ENCODE measurements at regions not wholly inside any gene's neighbourhood (a gene's known extent, or its start where the extent isn't known, plus 50 kb on each side); places are given as distances from the start of the nearest gene placed in this dataset.

DNA sequence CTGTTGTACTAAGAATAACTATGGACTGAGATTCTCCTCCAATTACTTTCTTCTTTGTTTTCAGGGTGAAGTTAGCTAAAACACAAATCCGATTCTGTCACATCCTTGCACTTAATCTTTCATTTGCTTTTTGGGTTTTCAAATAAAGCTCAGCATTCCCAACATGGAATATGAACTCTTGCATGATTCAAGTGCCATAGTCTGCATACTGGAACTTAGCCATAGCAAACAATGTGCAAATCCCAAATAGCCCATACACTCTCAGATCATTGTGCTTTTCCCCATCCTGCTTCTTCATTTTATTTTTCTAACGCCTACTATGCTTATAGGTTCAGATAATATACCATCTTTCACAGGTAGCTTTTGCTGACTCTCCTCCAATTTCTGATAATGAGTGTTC, 455.8 kb upstream of the PRMT6 start:
- Histone ChIP-seq H3K27me3 (no peaks in the 10 kb centered on the region), H3K9me3 (no peaks in the 10 kb centered on the region), H3K36me3 (ENCODE audit: low read depth, missing control alignments) (no peaks in the 10 kb centered on the region), H3K27ac (no peak overlapping the region), H3K4me1 (no peaks in the 10 kb centered on the region), H3K4me3 (no peak overlapping the region)
- intact Hi-C loops (cut with DNase I; ENCODE audit: low total_unique reads), result no loop called here
- WGBS, 2 donors, result 79 to 83% methylated on average over 2 of the region's 2 CpGs
- TF ChIP-seq, protein P1, sequence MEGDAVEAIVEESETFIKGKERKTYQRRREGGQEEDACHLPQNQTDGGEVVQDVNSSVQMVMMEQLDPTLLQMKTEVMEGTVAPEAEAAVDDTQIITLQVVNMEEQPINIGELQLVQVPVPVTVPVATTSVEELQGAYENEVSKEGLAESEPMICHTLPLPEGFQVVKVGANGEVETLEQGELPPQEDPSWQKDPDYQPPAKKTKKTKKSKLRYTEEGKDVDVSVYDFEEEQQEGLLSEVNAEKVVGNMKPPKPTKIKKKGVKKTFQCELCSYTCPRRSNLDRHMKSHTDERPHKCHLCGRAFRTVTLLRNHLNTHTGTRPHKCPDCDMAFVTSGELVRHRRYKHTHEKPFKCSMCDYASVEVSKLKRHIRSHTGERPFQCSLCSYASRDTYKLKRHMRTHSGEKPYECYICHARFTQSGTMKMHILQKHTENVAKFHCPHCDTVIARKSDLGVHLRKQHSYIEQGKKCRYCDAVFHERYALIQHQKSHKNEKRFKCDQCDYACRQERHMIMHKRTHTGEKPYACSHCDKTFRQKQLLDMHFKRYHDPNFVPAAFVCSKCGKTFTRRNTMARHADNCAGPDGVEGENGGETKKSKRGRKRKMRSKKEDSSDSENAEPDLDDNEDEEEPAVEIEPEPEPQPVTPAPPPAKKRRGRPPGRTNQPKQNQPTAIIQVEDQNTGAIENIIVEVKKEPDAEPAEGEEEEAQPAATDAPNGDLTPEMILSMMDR (IDR thresholded peaks at IDR 0.05), result no peak
- TF ChIP-seq POLR2A (IDR thresholded peaks at IDR 0.05), result no peak
- no peak for DNase-seq

DNA sequence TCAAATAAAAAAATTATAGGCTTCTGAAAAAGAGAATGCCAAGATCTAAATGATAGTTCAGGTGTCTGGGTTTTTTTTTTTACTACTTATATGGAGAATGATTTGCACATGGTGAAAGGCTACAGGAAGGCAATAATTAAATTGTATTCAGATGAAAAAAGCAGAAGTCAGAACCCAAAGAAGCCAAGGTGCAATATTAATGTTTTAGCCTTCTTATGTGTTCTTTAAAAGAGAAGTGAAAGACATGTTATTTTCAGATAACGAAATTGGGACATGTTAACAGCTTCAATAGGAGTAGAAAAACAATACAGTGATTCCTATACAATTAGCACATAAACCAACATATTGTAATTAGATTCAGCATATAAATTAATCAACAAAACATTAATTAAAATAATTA, 452.9 kb upstream of the PRMT6 start:
- TF ChIP-seq, protein P1 (IDR thresholded peaks at IDR 0.05), result no peak
- TF ChIP-seq POLR2A (IDR thresholded peaks at IDR 0.05), result no peak
- intact Hi-C loops (cut with DNase I; ENCODE audit: low total_unique reads), result no loop called here
- Histone ChIP-seq H3K36me3 (ENCODE audit: low read depth, missing control alignments) (no peaks in the 10 kb centered on the region), H3K9me3 (no peaks in the 10 kb centered on the region), H3K27me3 (no peaks in the 10 kb centered on the region), H3K27ac (no peak overlapping the region), H3K4me3 (no peak overlapping the region), H3K4me1 (no peaks in the 10 kb centered on the region)
- no peak for DNase-seq
- WGBS, 2 donors, result 90 to 92% methylated on average over 1 of the region's 1 CpG

DNA sequence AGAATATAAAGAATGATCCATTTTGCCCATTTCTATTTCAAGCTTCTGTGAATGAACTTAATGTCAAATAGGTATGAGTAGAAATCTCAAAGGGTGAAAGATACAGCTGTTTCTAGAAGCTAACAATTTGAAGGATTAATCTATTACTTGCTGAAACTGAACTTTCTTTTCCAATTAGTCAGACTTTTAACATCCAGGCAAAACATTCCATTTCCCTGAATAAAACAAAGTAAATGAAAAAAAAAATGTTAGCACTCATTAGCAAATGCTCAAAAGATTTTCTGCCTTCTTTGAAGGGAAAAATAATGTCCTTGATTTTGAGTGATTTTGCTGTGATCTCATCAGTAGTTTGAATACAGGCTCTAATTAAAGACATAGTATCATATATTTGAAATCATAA, 447.6 kb upstream of the PRMT6 start:
- intact Hi-C loops (cut with DNase I; ENCODE audit: low total_unique reads), result no loop called here
- Histone ChIP-seq H3K4me1 (no peaks in the 10 kb centered on the region), H3K4me3 (no peak overlapping the region), H3K36me3 (ENCODE audit: low read depth, missing control alignments) (no peaks in the 10 kb centered on the region), H3K9me3 (no peaks in the 10 kb centered on the region), H3K27ac (no peak overlapping the region), H3K27me3 (no peaks in the 10 kb centered on the region)
- no peak for TF ChIP-seq POLR2A (IDR thresholded peaks at IDR 0.05)
- TF ChIP-seq, protein P1 (IDR thresholded peaks at IDR 0.05), result no peak
- DNase-seq, result no peak

DNA sequence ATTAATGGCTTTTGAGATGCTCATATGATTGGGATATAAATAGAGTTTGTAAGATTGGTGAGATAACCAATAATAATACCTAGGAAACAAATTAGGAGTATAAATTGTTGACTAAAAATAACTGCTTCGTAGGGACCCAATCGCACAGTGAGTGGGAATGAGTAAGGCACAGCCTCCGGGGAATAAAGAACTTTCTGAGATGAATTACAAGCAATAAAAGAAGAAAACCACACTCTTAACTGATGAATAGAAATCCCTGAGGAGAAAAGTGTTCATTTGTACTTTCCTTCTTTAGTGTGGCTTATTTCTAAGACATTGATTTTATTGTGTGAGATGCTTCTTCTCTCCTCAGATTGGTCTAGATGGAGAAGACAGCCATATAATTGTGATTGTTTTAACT, 443.4 kb upstream of the PRMT6 start:
- WGBS, 2 donors, result 82% methylated on average over 3 of the region's 3 CpGs
- intact Hi-C loops (cut with DNase I; ENCODE audit: low total_unique reads), result no loop called here
- H3K4me3 ChIP-seq, result no peak overlapping the region
- no peaks in the 10 kb centered on the region for H3K9me3 ChIP-seq
- no peak for DNase-seq
- no peaks in the 10 kb centered on the region for H3K4me1 ChIP-seq
- H3K27me3 ChIP-seq, result no peaks in the 10 kb centered on the region
- no peak overlapping the region for H3K27ac ChIP-seq
- no peaks in the 10 kb centered on the region for H3K36me3 ChIP-seq (ENCODE audit: low read depth, missing control alignments)
- TF ChIP-seq POLR2A (IDR thresholded peaks at IDR 0.05), result no peak
- TF ChIP-seq, protein P1 (IDR thresholded peaks at IDR 0.05), result no peak

DNA sequence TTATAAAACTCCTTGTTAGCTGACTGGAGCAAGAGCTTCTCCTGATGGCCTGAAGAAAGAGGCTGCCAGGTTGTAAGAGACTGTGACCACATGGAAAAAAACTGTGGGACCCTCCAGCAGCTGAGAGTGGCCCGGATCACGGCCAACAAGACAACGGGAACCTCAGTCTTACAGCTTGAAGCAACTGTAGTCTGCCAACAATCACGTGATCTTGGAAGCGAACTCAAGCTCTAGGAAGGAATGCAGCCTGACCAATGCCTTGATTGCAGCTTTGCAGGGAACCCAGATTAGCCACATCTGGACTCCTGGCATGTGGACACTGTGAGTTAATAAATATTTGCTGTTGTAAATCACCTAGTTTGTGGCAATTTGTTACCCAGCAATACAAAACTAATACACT, 442.6 kb upstream of the PRMT6 start:
- Histone ChIP-seq H3K9me3 (no peaks in the 10 kb centered on the region), H3K27ac (no peak overlapping the region), H3K4me1 (no peaks in the 10 kb centered on the region), H3K27me3 (no peaks in the 10 kb centered on the region), H3K4me3 (no peak overlapping the region), H3K36me3 (ENCODE audit: low read depth, missing control alignments) (no peaks in the 10 kb centered on the region)
- intact Hi-C loops (cut with DNase I; ENCODE audit: low total_unique reads), result no loop called here
- WGBS, 2 donors, result 70 to 73% methylated on average over 4 to 5 of the region's 5 CpGs
- no peak for TF ChIP-seq POLR2A (IDR thresholded peaks at IDR 0.05)
- DNase-seq, result no peak

All from testis (tissue), 2 donors.